GM18499 (cell line): ENCODE measurements at regions not wholly inside any gene's neighbourhood (a gene's known extent, or its start where the extent isn't known, plus 50 kb on each side); places are given as distances from the start of the nearest gene placed in this dataset.

Source experiments
- ATAC-seq: cut with Tn5 transposase; IDR thresholded peaks from one replicate; pipeline ENCODE4 v1.9.1; 2021; ENCODE audit warnings: moderate number of reproducible peaks; ENCODE audit not compliant: insufficient read depth, unreplicated experiment

GRCh38 chr4:3343358-3343757, 50.5 kb downstream of the RGS12 start:
- no peak for ATAC-seq

- ATAC-seq, result no peak
Measured at GRCh38 chr4:3344104-3344503, 51.3 kb downstream of the RGS12 start.

- ATAC-seq, result no peak
Measured at GRCh38 chr4:3344596-3344995, 51.8 kb downstream of the RGS12 start.

- no peak for ATAC-seq
Measured at GRCh38 chr4:3345384-3345783, 52.6 kb downstream of the RGS12 start.

- ATAC-seq, result no peak
Measured at GRCh38 chr4:3346146-3346545, 53.3 kb downstream of the RGS12 start.

- no peak for ATAC-seq
Measured at GRCh38 chr4:3347871-3348270, 55.0 kb downstream of the RGS12 start.

GRCh38 chr4:3348621-3349020, 55.8 kb downstream of the RGS12 start:
- no peak for ATAC-seq

- no peak for ATAC-seq
Measured at GRCh38 chr4:3349116-3349515, 56.3 kb downstream of the RGS12 start.

- no peak for ATAC-seq
Measured at GRCh38 chr4:3351997-3352396, 59.2 kb downstream of the RGS12 start.

GRCh38 chr4:3352505-3352904, 59.7 kb downstream of the RGS12 start:
- no peak for ATAC-seq

- ATAC-seq, result no peak
Measured at GRCh38 chr4:3352941-3353594, 60.2 kb downstream of the RGS12 start.

- ATAC-seq, result no peak
Measured at GRCh38 chr4:3353752-3354454, 61.1 kb downstream of the RGS12 start.

GRCh38 chr4:3354455-3354811, 61.6 kb downstream of the RGS12 start:
- ATAC-seq, result no peak

- no peak for ATAC-seq
Measured at GRCh38 chr4:3355266-3355748, 62.5 kb downstream of the RGS12 start.

GRCh38 chr4:3358656-3359055, 65.8 kb downstream of the RGS12 start:
- ATAC-seq, result no peak

GRCh38 chr4:3360777-3361176, 68.0 kb downstream of the RGS12 start:
- ATAC-seq, result no peak

- ATAC-seq, result no peak
Measured at GRCh38 chr4:3361406-3361805, 68.6 kb downstream of the RGS12 start.

- ATAC-seq, result no peak
Measured at GRCh38 chr4:3361896-3362295, 69.1 kb downstream of the RGS12 start.

GRCh38 chr4:3362431-3363287, 69.8 kb downstream of the RGS12 start:
- no peak for ATAC-seq

- ATAC-seq, result no peak
Measured at GRCh38 chr4:3363411-3364141, 70.8 kb downstream of the RGS12 start.
